HG02884 (cell line): ENCODE measurements at regions not wholly inside any gene's neighbourhood (a gene's known extent, or its start where the extent isn't known, plus 50 kb on each side); places are given as distances from the start of the nearest gene placed in this dataset.
"Not testable (repeated sequence)": the region's sequence is repeated elsewhere in the genome, so short reads cannot be mapped to it uniquely, and the experiment has no call there.

Source experiments
- ATAC-seq: cut with Tn5 transposase; IDR thresholded peaks from one replicate; pipeline ENCODE4 v1.9.1; 2021; ENCODE audit warnings: mild to moderate bottlenecking, moderate library complexity; ENCODE audit not compliant: unreplicated experiment

DNA sequence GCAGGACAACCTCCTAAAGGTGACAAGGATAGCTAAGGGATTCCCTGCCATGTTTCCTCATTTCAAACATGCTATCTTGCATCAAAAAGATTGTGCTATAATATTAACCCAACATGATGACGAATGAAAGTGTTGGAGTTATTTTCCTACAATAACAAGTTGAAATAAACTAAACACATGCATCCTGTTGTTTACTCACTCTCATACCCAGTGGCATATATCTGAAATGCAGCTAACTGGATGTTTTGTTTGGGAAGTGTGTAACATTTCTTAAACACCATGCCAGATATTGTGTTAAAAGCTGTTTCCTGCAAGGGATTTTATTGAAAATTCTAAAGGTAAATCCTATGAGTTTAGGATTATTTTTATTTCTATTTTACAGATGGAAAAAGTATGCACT is 139.6 kb downstream of the TFPI2 start:
- ATAC-seq = no peak

DNA sequence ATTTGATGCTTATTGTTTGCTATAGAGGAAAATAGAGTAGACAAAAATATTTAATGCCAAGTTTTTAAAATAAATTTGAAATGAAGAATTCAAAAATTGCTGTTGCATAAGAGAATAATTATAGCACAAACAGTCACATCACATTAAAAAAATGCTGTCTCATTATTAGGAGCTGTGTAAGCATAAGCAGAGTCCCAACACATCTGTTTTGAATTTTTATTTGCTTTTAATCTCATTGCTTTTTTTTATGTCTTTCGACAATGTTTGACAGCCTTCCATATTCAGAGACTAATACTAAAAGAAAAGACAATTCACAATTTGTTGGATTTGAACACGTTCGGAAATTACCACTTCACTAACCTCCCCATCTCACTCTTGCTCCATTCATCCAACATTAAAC is 143.5 kb downstream of the TFPI2 start:
- no peak for ATAC-seq

DNA sequence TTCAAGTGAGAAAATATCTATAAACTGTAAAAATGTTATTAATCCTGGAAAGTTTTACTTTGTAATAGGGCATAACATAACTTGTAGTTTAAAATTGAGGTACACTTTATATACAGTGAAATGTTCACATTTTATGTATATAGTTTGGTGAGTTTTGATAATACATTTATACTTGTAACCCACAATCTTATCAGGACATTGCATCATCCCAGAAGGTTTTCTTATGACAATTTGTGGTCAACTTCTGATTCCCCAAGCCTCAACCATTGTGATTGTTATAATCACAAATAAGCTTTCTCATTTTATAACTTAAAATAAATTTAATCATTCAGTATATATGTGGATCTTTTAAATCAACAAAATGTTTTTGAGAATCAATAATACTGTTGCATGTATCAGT is 151.1 kb downstream of the TFPI2 start:
- ATAC-seq = no peak

DNA sequence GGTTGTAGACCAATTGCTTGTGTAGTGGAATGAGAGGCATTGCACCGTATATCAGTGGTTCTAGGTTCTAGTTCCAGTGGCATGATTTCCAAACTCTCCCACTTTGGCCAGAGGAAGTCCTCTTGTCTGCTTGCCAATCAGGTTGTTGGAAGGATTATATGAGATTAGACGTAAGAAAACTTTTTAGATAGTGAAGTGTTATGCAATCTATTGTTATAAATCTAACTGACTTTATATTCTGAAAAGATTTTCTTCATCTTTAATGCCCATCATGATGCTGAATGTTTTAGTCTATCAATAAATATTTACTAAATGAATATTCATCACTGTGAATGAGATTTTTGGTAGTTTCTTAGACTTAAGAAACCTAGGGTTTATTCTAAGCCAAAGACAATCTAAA is 152.6 kb downstream of the TFPI2 start:
- no peak for ATAC-seq

DNA sequence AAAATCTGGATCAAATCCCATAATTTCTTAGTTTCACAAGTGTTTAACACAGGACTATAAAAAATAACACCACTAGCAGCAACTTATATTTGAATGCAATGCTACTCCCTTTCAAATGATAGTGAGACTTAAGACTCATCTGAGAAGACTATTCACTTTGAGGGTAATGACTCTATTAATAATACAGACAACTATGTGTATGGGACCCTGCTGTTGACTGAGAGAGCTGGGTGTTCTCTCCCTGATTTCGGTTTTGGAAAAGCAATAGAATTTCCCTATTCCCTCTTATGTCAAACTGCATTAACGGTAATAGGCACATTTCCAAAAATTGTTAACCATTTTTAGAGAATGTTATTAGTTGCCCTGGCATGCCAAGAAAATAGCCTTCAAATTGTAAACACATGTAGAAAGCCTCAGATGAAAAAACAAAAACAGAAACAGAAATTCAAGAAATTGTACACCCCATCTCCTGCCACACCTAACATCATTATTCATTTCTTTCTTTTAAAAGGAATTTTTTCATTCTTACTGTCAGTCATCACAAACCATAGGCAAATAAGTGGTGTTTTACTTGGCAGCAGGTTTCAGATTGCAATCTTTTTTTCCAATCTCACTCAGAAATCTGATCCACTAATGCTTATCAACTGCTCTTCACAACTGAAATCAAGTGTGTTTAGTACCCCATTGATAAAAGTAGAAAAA is 153.7 kb downstream of the TFPI2 start:
- no peak for ATAC-seq

DNA sequence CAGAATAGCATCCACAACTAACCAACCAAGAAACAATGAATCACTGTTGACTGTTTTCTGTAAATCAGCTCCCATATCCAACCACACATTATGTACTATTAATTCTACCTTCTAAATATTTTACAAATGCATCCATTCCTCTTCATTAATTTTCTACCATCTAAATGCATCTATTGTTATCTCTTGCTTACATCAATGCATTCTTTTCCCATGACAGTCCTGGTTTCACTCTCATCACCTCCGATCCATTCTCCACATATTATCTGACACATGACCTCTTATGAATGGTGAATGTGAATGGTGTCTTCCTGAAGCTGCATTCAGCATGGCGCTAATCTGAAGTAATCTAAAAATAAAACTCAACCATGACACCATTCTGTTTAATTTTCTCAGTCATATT is 153.8 kb upstream of the CALCR start:
- no peak for ATAC-seq

DNA sequence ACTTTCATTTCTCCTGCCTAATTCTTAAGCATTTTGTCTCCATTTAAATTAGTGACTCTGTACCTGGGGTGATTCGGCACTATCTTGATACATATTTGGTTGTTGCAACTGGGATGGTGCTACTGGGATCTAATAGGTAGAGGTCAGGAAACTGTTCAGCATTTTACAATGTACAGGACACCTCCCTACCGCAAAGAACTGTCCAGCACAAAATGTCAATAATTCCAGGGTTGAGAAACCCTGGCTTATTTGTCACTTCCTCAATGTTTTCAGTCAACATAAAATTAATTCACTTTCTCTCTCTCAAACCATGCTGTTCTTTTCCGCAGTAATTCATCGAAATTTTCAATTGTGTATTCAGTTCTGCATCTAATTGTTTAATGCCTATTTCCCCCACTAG is 151.4 kb upstream of the CALCR start:
- no peak for ATAC-seq

DNA sequence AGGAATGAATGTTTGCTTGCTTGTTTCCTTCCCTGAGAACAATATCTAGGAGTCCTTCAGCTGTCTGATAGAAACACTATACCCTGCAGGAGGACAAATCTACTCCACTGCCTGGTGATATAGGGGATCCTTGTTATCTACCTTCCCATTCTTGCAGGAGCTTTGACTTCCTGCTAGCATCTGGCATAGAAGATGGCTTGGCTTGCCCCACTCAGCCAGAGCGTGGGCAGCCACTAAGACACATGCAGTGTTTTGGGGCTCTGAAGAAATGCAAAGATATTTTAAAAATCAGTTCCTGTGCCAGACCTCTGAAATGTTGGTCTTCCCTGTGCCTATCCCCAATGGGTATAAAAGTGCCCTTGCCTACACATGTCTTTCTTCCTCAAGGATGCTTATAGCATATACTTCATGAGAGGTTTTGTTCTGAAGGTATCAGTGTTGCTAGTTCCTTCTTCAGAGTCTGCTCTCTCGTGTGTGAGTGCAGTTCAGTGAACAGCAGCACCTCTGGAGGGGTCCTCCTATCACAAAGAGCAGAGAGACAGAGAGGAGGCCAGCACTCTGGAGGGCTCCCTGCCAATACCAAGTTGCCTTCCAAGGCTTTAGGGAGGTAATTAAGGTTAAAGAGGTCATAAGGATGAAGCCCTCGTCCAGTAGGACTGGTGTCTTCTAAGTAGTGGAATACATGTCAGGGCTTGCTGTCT is 149.1 kb upstream of the CALCR start:
- ATAC-seq = no peak

DNA sequence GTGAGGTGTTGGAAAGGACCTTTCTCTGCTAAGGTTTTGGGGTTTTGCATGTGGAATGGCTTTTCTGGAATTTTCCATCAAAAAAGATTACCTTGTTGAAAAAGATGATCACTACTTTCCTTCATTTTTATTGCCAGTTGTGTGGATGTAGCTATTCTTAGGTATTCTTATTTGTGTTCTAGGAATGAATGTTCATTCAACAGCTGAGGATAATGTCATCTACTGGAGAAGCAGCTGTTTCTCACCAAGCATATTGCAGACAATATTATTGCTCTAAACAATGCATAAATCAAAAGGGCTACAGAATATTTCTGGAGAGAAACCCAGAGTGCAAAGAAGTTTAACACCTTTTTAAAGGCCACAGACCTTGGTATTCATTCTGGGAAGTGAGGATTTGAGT is 145.6 kb upstream of the CALCR start:
- ATAC-seq = no peak

DNA sequence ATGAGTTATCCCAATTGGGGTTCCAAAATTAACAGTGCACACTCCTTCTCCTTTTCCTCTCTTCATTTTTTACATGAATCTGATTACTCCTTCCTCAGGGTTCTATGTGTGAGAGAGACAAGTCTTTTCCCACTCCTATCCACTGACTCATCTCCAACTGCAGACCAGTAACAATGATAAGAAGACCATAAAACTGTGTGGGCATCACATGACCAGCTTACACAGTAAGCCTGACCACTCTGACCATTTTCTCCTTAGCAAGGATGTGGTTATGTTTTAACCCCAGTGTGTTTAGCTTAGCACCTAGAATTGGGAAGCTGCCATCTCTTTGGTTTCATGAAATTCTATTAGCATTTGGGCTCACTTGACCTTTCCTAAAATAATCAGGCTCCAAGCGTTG is 145.0 kb upstream of the CALCR start:
- no peak for ATAC-seq

DNA sequence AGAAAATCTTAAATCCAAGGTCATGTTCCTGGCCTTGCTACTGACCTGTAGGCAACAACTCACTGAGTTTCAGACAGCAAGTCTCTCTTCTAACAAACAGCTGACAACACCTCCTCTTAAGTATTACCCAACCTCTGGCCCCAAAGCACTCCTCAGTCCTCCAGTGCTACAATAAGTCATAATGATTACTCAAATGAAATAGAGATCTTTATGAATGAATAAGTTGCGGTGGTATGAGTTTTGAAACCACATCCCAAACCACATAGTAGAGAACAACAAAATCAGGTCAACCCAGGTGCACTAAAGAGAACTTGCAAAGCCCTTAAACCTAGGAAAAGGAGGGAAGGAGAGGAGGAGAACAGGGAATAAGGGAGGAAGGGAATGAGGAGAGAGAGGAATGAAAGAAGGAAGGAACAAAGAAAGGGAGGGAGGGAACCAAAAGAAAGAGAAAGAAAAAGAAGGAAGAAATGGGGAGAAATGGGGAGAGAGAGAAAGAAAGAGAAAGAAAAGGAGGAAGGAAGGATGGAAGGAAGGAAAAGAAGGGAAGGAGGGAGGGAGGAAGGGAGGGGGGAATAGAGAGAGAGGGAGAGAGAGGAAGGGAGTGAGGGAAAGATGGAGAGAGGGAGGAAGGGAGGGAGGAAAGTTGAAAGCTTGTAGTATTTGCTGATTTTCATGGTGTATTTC is 142.8 kb upstream of the CALCR start:
- ATAC-seq = no peak

DNA sequence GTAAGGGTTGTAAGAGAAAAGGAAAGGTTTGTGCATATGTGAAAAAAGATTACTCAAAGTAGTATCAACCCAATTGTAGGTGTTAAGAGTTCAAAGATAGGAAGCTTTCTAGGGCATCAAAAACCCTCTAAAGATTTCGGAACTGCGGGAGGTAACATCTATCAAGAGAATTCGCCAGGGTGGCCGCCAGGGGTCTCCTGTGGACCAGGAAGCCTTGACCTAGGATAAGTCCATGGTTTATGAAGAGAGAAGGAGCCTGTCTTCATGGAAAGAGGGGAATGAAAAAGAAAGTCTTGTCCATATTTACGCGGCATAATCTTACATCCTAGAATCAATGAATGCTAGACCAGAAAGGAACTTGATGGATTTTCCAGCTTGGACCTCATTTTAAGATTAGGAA is 140.7 kb upstream of the CALCR start:
- ATAC-seq = peak; percentile 53

DNA sequence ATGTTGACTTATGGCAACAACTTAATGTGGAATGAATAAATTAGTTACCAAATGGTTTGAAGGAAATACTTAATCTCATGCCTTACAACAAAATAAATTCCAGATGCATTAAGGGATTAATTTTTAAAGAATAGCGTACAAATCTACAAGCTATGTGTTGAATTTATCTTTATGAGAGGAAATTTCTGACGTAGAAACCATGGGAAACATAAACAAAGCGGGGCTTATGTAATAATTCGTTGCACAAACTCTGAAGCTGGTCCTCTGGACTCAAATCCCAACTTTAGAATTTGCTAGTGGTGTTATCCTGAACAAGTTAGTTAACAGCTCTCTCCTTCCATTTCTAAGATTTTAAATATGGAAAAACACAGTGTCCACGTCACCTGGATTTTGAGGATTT is 137.4 kb upstream of the CALCR start:
- no peak for ATAC-seq

DNA sequence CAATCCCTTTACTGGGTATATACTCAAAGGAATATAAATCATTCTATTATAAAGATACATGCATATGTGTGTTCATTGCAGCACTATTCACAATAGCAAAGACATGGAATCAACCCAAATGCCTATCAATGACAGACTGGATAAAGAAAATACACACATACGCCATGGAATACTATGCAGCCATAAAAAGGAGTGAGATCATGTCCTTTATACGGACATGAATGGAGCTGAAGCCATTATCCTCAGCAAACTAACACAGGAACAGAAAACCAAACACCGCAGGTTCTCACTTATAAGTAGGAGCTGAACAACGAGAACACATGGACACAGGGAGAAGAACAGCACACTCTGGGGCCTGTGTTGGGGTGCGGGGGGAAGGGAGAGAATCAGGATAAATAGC is 133.7 kb upstream of the CALCR start:
- not testable (repeated sequence) for ATAC-seq

DNA sequence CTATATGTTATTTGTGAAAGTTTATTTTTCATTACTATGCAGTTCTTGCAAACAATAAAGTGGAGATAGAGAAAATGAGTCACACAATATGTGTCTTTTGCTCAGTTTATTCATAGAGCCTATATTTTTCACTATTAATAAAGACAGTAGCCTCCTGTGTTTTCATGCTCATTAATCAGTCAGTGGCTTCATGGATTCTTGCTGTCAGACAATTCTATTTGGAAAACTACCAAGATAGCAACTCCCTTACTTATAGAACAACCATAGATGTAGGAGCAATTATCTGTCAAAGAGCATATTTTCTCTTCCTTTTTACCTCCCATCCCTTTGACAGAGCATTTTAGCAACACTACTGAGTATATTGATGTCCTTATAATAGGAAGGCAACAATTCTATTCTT is 132.7 kb upstream of the CALCR start:
- ATAC-seq = no peak

DNA sequence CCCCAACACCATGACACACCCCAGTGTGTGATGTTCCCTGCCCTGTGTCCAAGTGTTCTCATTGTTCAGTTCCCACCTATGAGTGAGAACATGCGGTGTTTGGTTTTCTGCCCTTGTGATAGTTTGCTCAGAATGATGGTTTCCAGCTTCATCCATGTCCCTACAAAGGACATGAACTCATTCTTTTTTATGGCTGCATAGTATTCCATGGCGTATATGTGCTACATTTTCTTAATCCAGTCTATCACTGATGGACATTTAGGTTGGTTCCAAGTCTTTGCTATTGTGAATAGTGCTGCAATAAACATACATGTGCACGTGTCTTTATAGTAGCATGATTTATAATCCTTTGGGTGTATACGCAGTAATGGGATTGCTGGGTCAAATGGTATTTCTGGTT is 131.6 kb upstream of the CALCR start:
- not testable (repeated sequence) for ATAC-seq

DNA sequence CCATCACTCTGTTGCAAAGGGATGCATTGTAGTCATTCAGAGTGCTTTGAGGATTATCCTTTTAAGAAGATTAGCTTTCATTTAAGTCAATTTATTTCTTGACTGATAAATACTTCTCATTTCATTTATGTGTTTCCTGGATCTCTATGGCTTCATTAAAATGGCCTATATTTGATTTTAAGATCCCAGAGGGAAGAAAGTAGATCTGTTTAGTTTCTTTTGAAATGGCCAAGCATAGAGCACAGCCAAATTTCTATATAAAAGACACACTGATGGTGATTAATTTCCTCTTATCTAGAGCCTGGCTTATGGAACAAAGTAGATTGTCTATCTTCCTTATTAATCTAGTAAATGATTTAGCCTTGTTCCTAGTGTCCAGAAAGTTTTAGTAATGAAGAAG is 129.7 kb upstream of the CALCR start:
- no peak for ATAC-seq

DNA sequence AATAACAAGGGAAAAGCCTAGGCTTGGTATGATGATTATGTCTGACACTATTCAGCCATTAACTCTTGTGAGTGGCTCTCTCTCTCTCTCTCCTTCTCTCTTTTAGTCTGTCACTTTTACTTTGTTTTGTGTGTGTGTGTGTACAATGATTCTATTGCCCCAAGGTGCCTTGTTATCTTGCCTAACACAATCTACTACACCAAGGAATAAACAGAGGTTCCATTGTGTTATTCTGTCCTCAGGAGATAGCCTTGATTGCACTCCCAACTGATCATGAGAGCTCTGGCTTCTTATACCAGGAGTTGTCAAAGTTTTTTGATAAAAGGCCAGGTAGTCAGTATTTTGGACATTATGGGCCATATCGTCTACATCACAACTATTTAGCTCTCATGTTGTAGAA is 123.4 kb upstream of the CALCR start:
- no peak for ATAC-seq

DNA sequence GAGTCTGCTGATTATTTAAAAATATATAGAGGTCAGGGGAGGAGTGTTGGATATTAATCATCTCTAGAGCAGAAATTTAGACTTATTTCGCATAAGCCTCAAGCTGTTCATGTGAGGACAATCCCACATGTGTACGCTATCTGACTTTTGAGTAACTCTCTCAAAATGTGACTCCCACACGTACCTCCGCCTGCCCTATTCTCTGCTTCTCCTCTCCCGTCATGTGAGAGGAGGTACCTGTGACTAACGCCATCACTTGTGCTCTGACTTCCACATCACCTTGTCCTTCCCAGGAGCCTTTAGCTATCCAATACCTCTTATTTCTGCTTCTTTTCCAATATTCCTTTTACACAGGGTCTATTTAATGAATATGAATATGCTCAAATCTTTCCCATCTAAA is 119.3 kb upstream of the CALCR start:
- ATAC-seq = no peak

DNA sequence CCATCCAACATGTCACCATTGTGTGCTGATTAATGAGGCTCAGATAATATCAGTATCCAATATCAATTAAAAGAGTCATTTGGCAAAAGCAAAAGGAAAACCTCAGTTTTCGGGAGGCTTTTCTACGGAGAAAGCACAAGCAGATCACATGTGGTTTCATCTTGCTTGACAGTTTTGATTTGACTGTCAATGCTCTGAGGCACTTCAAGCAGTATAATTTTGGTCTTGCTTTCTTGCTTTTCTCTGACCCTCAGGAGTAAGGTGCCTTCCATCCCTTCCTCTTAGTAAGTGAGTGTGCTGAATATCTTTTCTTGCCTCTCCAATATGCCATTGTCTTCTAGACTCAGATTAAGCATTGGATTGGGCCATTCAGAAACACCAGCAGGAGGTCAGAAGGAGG is 115.5 kb upstream of the CALCR start:
- no peak for ATAC-seq

DNA sequence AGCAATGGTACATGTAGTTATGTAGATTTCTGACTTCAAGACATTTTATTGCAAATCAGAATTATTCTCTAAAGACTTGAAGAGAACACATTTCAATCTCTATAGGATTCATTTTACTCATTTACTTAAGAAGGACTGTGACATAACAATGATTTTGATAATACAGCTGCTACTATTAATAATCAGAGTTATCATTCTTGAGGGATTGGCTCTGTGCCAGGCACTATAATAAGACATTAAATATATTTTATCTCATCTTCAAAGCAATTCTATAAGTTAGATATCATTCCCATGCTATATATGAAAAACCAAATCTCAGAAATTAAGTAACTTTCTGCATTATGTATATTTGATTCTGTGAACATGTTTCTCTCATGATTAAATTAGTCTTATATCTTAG is 103.7 kb upstream of the CALCR start:
- ATAC-seq = no peak

DNA sequence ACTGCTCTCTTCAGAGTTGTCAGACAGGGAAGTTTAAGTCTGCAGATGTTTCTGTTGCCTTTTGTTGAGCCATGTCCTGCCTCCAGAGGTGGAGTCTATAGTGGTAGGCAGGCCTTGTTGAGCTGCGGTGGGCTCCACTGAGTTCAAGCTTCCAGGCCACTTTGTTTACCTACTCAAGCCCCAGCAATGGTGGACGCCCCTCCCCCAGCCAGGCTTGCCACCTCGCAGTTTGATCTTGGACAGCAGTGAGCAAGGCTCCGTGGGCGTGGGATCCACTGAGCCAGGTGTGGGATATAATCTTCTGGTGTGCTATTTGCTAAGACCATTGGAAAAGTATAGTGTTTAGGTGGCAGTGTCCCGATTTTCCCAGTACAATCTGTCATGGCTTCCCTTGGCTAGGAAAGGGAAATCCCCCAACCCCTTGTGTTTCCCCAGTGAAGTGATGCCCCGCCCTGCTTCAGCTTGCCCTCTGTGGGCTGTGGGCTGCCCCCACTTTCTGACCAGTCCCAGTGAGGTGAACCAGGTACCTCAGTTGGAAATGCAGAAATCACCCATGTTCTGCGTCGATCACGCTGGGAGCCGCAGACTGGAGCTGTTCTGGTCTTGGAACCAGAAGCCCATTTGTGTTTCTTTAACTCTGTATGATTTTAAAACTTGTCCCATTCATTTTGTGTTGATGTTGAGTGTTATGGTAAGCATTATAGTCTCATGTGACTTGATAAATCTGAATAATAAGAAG is 89.2 kb upstream of the CALCR start:
- no peak for ATAC-seq
